GM18505 (cell line): ENCODE measurements at regions not wholly inside any gene's neighbourhood (a gene's known extent, or its start where the extent isn't known, plus 50 kb on each side); places are given as distances from the start of the nearest gene placed in this dataset.

Source experiments
- ATAC-seq: cut with Tn5 transposase; IDR thresholded peaks from one replicate; pipeline ENCODE4 v1.9.1; 2021; ENCODE audit not compliant: unreplicated experiment
- POLR2A ChIP-seq: IDR thresholded peaks from 4 replicates; pipeline ENCODE4 v1.6.1; 2011; ENCODE audit warnings: borderline replicate concordance; ENCODE audit not compliant: insufficient read depth, insufficient read length; ENCODE audit errors: extremely low read depth

DNA sequence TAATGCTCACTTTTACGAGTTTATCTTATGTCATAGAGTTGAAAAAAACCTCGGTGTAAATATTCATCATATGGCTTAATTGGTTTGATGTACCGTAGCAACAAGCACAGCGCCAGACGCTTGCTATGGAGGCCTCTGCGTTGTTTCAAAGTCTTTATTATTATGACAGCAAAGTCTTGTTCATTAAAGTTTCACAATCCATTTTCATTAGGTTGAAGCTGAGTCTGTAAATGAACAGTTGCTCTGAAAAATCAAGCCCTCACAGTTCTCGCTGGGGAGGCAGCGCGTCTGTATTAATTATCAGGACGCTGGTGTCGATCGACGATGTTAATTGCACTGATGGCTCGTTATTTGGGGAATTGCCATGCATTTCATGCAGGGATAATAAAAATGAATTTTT is 185.6 kb downstream of the INSC start:
- no peak for ATAC-seq
- no peak for TF ChIP-seq POLR2A

DNA sequence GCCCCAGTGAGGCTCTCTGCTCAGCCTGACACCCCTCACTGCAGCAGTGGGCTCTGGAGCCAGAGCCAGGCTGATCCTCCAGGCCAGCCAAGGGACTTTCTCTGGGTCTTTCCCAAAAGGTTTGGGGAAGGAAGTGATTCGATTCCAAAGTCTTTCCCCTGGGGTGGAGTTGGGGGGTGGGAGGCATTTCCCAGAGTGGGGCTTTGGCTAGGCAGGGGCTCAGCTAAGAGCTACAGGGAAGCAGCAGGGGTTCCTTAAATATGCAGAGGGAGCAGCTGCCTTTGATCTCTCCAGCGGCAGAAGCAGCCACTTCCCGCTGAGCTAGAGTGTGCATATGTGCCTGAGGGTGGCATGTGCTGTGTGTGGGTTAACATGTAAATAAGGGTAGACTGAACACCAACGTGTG is 192.9 kb downstream of the INSC start:
- no peak for TF ChIP-seq POLR2A
- no peak for ATAC-seq

DNA sequence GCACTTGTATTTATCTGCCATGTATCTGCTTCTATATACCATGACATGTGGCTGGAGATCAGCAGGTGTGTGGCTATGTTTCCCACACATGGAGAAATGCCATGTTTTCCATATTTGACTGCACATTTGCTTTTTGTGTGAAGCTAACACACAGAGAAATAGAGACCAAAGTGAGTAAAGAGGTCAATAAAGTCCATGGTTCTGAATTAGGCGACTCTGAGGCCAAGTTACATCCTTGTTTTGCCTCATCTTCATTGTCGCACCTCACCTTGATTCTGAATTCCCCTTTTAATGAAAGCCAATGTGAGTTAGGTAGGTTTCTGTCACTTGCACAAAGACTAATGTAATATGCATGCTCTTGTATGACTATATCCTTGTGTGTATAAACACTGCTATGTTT is 194.1 kb downstream of the INSC start:
- no peak for TF ChIP-seq POLR2A

DNA sequence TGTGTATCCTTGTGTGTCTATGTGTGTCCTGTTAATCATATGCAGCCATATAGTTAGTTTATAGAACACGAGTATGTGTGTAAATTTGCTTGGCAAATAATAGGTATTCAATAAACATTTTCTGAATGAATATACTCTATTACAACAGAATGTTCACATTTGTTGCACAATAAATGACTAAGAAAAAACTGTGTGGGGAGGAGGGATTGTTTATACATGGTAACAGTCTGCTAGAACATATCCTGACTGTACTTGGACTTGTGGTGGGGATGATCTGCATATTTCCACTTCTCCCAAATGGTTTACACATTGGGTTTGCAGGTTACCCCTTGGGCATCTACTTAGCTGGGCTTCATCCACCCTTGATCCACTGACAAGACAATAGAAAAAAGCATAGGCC is 194.6 kb downstream of the INSC start:
- TF ChIP-seq POLR2A, result no peak
- no peak for ATAC-seq

More for the DNA sequence above, 194.1 kb downstream of the INSC start:
- no peak for ATAC-seq

DNA sequence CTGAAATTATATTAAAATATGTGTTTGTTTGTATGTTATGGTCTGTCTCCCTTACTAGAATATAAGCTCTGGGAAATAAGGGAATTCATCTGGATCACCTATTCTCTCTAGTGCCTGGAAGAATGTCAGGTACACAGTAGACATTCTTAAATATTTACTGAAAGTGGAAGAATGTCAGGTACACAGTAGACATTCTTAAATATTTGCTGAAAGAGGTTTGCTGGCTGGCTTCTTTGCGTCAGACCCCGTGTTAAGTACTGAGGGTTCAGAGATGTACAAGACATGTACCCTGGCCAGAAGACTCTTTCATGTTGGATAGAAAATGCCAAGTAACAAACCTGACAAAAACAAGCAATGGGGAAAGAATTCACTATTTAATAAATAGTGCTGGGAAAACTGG is 199.1 kb downstream of the INSC start:
- no peak for TF ChIP-seq POLR2A
- no peak for ATAC-seq

DNA sequence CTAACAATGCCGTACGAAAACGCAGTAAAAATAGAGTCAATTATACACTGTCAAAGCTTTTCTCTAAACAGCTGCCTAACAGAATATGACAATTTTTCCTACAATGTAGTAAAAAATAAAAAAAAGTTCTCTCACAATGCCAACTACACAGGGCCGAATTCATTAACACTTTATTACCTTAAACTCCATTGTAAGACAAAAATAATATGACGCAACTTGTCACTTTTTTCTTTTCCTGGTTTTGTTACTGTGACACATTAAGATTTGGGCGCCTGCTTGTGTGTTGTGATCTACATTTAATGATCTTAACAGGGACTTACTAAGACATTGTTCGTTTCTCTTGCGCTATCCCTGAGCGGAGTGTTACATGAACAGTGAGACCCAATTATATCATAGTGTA is 204.1 kb downstream of the INSC start:
- ATAC-seq, result no peak
- TF ChIP-seq POLR2A, result no peak

DNA sequence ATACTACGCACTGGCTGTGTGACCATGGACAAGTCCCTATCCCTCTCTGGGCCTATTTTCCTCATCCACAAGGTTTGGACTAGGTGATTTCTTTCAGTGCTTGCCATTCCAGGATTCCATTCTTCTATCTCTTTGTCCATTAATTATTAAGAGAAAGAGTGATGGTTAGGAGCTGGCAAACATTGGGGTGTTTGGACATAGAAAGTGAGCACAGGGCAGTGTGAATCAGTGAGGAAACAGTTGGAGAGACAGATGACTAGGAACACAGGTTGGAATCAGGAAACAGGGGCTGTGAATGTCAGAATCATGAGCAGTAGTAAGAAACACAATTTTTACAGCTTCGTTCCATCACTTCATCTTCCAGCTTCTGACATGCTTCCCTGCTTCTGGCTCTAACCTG is 211.8 kb downstream of the INSC start:
- no peak for ATAC-seq

DNA sequence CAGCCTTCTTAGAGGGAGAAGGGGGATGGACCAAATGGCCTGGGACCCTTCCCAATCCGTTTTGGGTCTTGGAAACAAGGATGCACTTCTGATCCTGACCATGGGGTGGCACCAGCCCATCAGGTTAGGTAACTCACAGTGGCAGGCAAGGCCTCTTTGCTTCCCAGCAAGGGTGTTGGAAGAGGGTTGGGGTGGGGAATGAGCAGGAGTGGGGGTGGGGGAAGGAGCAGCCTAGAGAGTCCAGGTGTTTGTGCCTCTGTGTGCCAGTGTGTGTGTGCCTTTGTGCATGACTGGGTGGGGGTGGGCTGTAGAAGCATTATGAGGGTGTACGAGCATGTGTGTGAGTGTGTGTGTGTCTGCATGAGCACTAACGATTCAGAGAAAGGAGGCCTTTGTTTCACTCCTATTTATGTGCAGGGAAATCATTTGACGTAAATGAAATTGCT is 213.1 kb downstream of the INSC start:
- ATAC-seq, result no peak
- no peak for TF ChIP-seq POLR2A

More for the DNA sequence above, 211.8 kb downstream of the INSC start:
- TF ChIP-seq POLR2A, result no peak

DNA sequence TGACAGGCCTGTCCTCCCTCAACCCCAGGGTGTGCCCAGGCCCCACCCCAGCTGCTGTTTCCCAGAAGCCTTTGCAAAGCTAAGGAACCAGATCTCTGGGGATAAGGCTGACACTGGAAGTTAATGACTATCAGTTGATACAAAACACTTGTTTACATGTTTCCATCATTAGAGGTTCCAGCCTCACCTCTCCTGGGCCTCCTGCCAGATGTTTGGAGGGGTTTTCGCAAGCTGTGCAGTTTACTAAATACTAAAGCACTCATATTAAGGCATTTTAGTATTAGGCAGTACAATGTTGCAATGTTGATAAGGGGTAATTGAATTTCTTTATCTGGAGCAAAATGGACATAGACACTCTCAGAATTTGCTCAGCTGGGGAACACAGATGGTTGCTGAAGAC is 218.7 kb downstream of the INSC start:
- ATAC-seq, result no peak
- TF ChIP-seq POLR2A, result no peak

DNA sequence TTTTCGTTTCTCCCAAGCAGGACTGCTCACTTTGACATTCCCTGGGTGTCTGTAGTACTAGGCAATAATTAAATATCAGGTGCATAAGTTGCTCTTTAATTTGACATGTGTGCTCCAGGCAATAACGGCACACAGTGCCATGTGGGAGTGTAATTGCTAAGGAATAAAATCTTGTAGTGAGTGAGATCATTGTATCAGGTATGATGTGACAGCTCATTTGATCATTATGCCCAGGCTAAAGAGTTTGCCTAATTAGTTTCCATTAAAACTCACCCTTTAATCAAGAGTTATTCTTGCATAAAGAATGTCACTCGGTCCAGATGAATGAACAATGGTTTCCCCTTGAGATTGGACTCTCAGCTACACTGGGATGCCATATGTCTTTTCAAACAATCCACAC is 220.0 kb downstream of the INSC start:
- ATAC-seq, result no peak
- no peak for TF ChIP-seq POLR2A

DNA sequence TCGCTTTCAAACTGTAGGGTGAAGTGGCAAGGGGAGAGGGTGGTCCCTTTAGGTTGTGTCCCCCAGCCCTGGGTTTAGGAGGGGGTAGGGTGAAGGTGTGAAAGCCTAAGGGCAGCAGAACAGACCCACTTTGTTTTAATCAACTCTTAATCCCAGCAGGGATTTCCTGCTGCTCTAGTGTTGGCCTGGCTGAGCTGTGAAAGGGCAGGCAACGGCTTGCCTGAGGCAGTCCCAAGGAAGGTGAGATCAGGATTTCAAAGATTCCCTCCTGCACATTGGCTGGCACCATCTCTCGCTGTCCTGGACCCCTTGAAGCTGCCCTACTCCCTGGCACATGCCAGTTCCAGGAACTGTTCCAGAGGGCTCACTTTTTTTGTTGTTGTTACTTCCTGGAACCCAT is 221.3 kb downstream of the INSC start:
- ATAC-seq, result no peak
- no peak for TF ChIP-seq POLR2A

DNA sequence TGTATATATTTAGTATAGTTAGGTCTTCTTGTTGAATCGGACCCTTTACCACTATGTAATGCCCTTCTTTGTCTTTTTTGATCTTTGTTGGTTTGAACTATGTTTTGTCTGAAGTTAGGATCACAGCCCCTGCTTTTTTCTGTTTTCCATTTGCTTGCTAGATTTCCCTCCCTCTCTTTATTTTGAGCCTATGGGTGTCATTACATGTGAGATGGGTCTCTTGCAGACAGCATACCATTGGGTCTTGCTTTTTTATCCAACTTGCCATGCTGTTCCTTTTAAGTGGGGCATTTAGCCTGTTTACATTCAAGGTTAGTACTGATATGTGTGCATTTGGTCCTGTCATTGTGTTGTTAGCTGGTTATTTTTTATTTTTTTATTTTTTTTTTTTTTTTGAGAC is 224.6 kb downstream of the INSC start:
- no peak for ATAC-seq
- TF ChIP-seq POLR2A, result no peak

DNA sequence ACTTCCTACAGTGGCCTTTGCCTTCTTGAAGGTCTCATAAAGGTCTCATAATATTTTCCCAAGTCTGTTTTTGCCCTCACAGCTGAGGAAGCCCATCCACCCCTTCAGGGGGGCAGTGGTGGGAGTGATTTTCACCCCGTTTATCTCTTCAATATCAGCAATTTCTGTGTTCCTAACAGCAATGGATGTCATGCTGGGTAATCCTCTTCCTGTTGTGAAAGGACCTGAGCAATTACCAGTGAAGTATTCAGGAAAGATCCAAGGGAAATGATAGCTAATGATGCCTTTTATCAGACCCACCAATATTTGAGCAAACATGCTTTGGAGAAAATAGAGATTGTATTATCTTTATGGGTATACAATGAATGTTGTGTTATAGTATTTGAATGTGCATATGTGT is 226.9 kb downstream of the INSC start:
- no peak for TF ChIP-seq POLR2A
- ATAC-seq, result no peak

DNA sequence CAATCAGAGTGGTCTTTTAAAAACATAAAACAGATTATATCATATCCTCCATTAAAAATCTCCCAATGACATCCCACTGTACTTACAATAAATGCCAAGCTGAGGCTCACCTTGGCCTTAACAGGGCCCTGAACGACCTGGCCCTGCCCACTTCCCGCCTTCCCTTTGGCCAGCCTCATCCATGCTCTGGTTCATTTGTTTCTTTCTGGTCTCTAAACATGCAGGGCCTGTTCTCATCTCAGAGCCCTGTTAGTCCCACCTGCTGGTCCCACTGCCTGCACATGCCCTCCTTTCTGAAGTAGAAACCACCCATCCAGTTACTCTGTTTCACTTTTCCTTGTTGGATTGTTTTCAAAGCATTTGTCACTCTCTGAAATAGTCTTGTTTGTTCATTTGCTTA is 227.4 kb downstream of the INSC start:
- TF ChIP-seq POLR2A, result no peak
- no peak for ATAC-seq

DNA sequence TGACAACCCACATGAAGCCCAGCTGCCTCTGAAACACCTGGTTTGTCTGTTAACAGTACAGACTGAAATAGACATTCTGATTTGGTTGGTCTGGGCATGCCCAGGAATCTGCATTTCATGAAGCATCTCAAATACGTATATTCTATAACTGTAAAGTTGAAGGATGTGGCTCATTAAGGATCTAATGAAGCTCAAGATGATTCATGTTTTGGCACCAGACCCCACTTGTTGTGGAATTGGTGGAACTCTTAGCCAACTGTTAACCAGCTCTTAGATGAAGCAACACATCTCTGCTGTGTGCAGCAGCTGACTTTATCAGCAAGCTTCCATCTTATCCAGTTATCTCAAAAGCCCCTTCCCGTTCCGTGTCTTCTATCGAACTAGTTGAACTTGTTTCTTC is 232.2 kb downstream of the INSC start:
- TF ChIP-seq POLR2A, result no peak
- no peak for ATAC-seq
